GM21390 (cell line): ENCODE measurements at regions not wholly inside any gene's neighbourhood (a gene's known extent, or its start where the extent isn't known, plus 50 kb on each side); places are given as distances from the start of the nearest gene placed in this dataset.
"Not testable (repeated sequence)": the region's sequence is repeated elsewhere in the genome, so short reads cannot be mapped to it uniquely, and the experiment has no call there.

Experiments used
- ATAC-seq: cut with Tn5 transposase; IDR thresholded peaks from one replicate; pipeline ENCODE4 v1.9.1; 2021; ENCODE audit not compliant: unreplicated experiment

- no peak for ATAC-seq
Observed at GRCh38 chr17:20935740-20936139, 107.1 kb downstream of the USP22 start.

- ATAC-seq, result no peak
Observed at GRCh38 chr17:20938244-20938643, 104.6 kb downstream of the USP22 start.

GRCh38 chr17:20938988-20939615 is 103.7 kb downstream of the USP22 start:
- ATAC-seq, result no peak

GRCh38 chr17:20941872-20942271 is 100.9 kb downstream of the USP22 start:
- ATAC-seq, result no peak

GRCh38 chr17:20944014-20944865 is 98.6 kb downstream of the USP22 start:
- ATAC-seq, result no peak

- not testable (repeated sequence) for ATAC-seq
Observed at GRCh38 chr17:20947708-20948107, 95.1 kb downstream of the USP22 start.

GRCh38 chr17:20948984-20949777 is 93.6 kb downstream of the USP22 start:
- ATAC-seq, result no peak
